Loucy (cell line): ENCODE measurements at regions not wholly inside any gene's neighbourhood (a gene's known extent, or its start where the extent isn't known, plus 50 kb on each side); places are given as distances from the start of the nearest gene placed in this dataset.

Source experiments
- H2AFZ ChIP-seq: fragments of 200-600 bp; sonication (generic); 2 replicates; pipeline ENCODE4 v1.6.0; 2016; ENCODE audit warnings: antibody characterized with exemption, mild to moderate bottlenecking, low read length, moderate library complexity
- H3F3A ChIP-seq: fragments of 200-600 bp; 2 replicates; pipeline ENCODE4 v1.6.0; 2016; ENCODE audit warnings: antibody characterized with exemption, low read depth, mild to moderate bottlenecking
- H3K27me3 ChIP-seq: fragments of 200-600 bp; sonication (generic); 2 replicates; pipeline ENCODE4 v1.6.1; 2014; ENCODE audit warnings: low read length, mild to moderate bottlenecking; ENCODE audit not compliant: insufficient read depth, poor library complexity, severe bottlenecking
- H3K36me3 ChIP-seq: fragments of 200-600 bp; sonication (generic); 2 replicates; pipeline ENCODE4 v1.6.1; 2016; ENCODE audit warnings: low read length; ENCODE audit not compliant: insufficient read depth
- H3K4me1 ChIP-seq: fragments of 200-600 bp; sonication (generic); 2 replicates; pipeline ENCODE4 v1.5.1; 2014; ENCODE audit warnings: low read length, mild to moderate bottlenecking; ENCODE audit not compliant: insufficient read depth, poor library complexity, severe bottlenecking
- H3K4me2 ChIP-seq: fragments of 200-600 bp; sonication (generic); 2 replicates; pipeline ENCODE4 v1.6.0; 2014; ENCODE audit warnings: antibody characterized with exemption, low read length, low read depth, mild to moderate bottlenecking; ENCODE audit not compliant: poor library complexity, severe bottlenecking
- H3K4me3 ChIP-seq: fragments of 200-600 bp; sonication (generic); 2 replicates; pipeline ENCODE4 v1.5.1; 2014; ENCODE audit warnings: low read length, mild to moderate bottlenecking, mixed read lengths; ENCODE audit not compliant: poor library complexity, severe bottlenecking
- H3K79me2 ChIP-seq: fragments of 200-600 bp; sonication (generic); 2 replicates; pipeline ENCODE4 v1.6.1; 2014; ENCODE audit warnings: low read length; ENCODE audit not compliant: insufficient read depth
- H3K9ac ChIP-seq: fragments of 200-600 bp; sonication (generic); 2 replicates; pipeline ENCODE4 v1.6.0; 2014; ENCODE audit warnings: mild to moderate bottlenecking, low read depth, low read length, moderate library complexity; ENCODE audit not compliant: poor library complexity, severe bottlenecking
- H3K9me2 ChIP-seq: fragments of 200-600 bp; sonication (generic); replicated peaks from 2 replicates; pipeline ENCODE4 v1.6.1; 2016; ENCODE audit warnings: low read depth, low read length, mixed read lengths
- H3K9me3 ChIP-seq: fragments of 200-600 bp; sonication (generic); 2 replicates; pipeline ENCODE4 v1.6.1; 2014; ENCODE audit warnings: mild to moderate bottlenecking, antibody characterized with exemption, low read length, low read depth; ENCODE audit not compliant: insufficient read depth
- H4K20me1 ChIP-seq: fragments of 200-600 bp; sonication (generic); 2 replicates; pipeline ENCODE4 v1.6.0; 2014; ENCODE audit warnings: antibody characterized with exemption, low read length, mild to moderate bottlenecking; ENCODE audit not compliant: insufficient read depth, poor library complexity, severe bottlenecking
- EZH2phosphoT487 ChIP-seq: fragments of 200-600 bp; IDR thresholded peaks from 2 replicates; pipeline ENCODE4 v1.6.1; 2018; ENCODE audit warnings: antibody characterized with exemption, mild to moderate bottlenecking, moderate library complexity, borderline replicate concordance
- TF ChIP-seq, protein P1 (sequence below): fragments of 200-600 bp; sonication (generic); conservative IDR thresholded peaks from 2 replicates; pipeline ENCODE4 v1.5.1; 2014; ENCODE audit warnings: mild to moderate bottlenecking, antibody characterized with exemption, low read length

DNA sequence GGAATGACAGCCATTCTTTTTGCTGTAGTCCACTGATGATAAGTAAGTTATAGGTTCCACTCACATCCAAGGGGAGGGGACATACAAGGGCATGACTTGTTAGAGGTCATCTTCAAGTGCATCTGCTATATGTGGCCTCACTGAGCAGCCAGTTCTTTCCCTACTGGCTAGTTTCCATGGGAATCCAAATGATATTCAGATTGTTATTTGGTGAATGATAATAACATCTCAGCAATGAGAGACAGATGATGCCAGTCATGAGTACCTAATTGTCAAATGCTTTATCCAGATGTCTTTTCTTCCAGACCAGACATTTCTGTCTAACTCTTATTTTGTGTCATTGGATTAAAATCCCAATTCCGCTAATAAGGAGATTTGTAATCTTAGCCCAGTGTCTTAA lies 460.4 kb upstream of the BOD1L1 start:
- no peaks in the 10 kb centered on the region for H4K20me1 ChIP-seq
- no peaks in the 10 kb centered on the region for H3K4me1 ChIP-seq
- no peaks in the 10 kb centered on the region for H3K9me3 ChIP-seq
- no peaks in the 10 kb centered on the region for H3F3A ChIP-seq
- H3K27me3 ChIP-seq = no peaks in the 10 kb centered on the region
- H2AFZ ChIP-seq = no peak overlapping the region
- no peaks in the 10 kb centered on the region for H3K9me2 ChIP-seq
- no peak for TF ChIP-seq EZH2phosphoT487
- TF ChIP-seq, protein P1, sequence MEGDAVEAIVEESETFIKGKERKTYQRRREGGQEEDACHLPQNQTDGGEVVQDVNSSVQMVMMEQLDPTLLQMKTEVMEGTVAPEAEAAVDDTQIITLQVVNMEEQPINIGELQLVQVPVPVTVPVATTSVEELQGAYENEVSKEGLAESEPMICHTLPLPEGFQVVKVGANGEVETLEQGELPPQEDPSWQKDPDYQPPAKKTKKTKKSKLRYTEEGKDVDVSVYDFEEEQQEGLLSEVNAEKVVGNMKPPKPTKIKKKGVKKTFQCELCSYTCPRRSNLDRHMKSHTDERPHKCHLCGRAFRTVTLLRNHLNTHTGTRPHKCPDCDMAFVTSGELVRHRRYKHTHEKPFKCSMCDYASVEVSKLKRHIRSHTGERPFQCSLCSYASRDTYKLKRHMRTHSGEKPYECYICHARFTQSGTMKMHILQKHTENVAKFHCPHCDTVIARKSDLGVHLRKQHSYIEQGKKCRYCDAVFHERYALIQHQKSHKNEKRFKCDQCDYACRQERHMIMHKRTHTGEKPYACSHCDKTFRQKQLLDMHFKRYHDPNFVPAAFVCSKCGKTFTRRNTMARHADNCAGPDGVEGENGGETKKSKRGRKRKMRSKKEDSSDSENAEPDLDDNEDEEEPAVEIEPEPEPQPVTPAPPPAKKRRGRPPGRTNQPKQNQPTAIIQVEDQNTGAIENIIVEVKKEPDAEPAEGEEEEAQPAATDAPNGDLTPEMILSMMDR = no peak
- no peaks in the 10 kb centered on the region for H3K79me2 ChIP-seq
- no peak overlapping the region for H3K9ac ChIP-seq
- H3K4me3 ChIP-seq = no peak overlapping the region
- no peaks in the 10 kb centered on the region for H3K36me3 ChIP-seq
- no peak overlapping the region for H3K4me2 ChIP-seq

DNA sequence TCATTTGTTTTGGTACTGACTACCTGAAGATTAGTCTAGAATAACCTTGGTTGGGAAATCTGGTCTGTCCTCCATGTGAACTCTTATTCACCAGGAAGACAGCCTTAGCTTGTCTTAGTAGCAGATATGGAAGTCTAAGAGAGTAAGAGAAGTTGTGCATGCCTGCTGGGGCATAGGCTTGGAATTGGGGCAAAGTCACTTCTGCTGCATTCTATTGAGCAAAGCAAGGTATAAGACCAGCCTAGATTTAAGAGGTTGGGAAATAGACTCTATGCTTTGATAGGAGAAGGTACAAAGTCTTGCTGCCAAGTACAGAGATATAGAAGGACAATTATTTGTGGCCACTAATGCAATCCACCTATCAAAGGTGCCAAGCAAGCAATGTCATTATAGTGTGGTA lies 464.0 kb upstream of the BOD1L1 start:
- Histone ChIP-seq H3K4me1 (no peaks in the 10 kb centered on the region), H3K27me3 (no peaks in the 10 kb centered on the region), H3K4me3 (no peak overlapping the region), H3K4me2 (no peak overlapping the region), H3K9ac (no peak overlapping the region), H4K20me1 (no peaks in the 10 kb centered on the region), H3K9me3 (no peaks in the 10 kb centered on the region), H3K79me2 (no peaks in the 10 kb centered on the region), H3K36me3 (no peaks in the 10 kb centered on the region), H3K9me2 (no peaks in the 10 kb centered on the region), H3F3A (no peaks in the 10 kb centered on the region), H2AFZ (no peak overlapping the region)
- no peak for TF ChIP-seq EZH2phosphoT487
- TF ChIP-seq, protein P1 = no peak

DNA sequence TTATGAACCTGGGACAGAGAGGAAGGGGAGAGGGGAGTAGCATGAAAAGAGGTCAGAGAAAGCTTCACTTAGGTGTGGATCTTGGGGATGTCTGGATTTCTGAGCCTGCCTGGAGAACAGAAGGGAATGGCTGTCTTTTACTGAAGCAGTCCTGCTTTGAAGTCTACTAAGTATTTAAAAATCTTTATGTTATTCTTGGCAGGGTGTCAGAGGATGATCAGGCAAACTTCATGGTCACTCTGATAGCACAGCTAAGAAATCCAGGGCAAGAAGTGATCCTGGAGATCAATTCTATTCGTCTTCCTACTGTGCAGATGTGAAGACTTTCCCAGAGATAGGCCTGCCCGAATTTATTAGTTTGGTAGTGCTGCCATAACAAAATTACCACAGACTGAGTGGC lies 464.4 kb upstream of the BOD1L1 start:
- H3K4me2 ChIP-seq = no peak overlapping the region
- no peaks in the 10 kb centered on the region for H3K79me2 ChIP-seq
- H3K9ac ChIP-seq = no peak overlapping the region
- H4K20me1 ChIP-seq = no peaks in the 10 kb centered on the region
- no peaks in the 10 kb centered on the region for H3K27me3 ChIP-seq
- H2AFZ ChIP-seq = no peak overlapping the region
- no peaks in the 10 kb centered on the region for H3K9me3 ChIP-seq
- no peak for TF ChIP-seq EZH2phosphoT487
- TF ChIP-seq, protein P1 = no peak
- H3K4me3 ChIP-seq = no peak overlapping the region
- H3K9me2 ChIP-seq = no peaks in the 10 kb centered on the region
- no peaks in the 10 kb centered on the region for H3K4me1 ChIP-seq
- H3K36me3 ChIP-seq = no peaks in the 10 kb centered on the region
- no peaks in the 10 kb centered on the region for H3F3A ChIP-seq
